HG03196 (cell line): ENCODE measurements at regions not wholly inside any gene's neighbourhood (a gene's known extent, or its start where the extent isn't known, plus 50 kb on each side); places are given as distances from the start of the nearest gene placed in this dataset.
A peak's percentile ranks its signal among the peaks of the same experiment; 100 is the strongest.

ENCODE experiments used
- ATAC-seq: cut with Tn5 transposase; IDR thresholded peaks from one replicate; pipeline ENCODE4 v1.9.1; 2021; ENCODE audit not compliant: unreplicated experiment

- ATAC-seq: no peak
Observed at GRCh38 chr4:128366212-128366611, 78.6 kb upstream of the PGRMC2 start.

DNA sequence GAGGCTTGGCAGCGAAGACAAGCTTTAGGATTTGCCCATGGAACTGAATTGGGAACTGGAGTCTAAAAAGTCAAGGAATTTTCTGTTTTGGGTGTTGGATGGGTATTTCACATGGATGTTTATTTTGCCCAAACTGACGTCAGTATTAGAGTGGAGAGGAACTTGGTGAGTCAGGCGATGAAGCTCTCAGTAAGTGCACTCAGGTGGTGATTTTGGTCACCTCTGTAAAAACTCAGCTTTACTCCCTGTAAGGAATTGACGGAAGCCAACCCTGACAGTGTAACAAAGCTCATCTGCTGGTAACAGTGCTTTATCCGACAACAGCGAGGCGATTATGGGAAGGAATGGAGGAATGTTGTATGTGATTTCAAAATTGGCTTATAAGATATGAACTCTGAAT is 77.0 kb upstream of the PGRMC2 start:
- ATAC-seq: no peak

- ATAC-seq: no peak
Observed at GRCh38 chr4:128363966-128364365, 76.4 kb upstream of the PGRMC2 start.

GRCh38 chr4:128362760-128363159 is 75.1 kb upstream of the PGRMC2 start:
- ATAC-seq: no peak

GRCh38 chr4:128359422-128359821 is 71.8 kb upstream of the PGRMC2 start:
- no peak for ATAC-seq

GRCh38 chr4:128358913-128359279 is 71.3 kb upstream of the PGRMC2 start:
- ATAC-seq: no peak

GRCh38 chr4:128358231-128358912 is 70.8 kb upstream of the PGRMC2 start:
- ATAC-seq: no peak

DNA sequence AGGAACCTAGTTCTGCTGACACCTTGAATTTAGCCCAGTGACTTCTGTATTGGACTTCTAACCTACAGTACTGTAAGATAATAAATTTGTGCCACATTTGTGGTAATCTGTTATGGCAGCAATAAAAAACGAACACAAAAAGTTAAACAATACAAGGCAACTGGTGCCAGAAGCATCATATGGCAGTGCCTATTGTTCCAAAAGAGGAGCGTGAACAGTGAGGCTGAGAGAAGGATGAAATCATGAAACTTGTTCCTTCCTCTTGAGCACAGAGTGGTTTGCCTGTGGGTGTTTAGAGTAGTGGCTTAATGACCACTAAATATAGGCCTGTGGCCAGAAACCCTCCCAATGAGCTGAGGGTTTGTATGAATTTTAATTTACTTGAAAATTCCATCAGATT is 69.7 kb upstream of the PGRMC2 start:
- no peak for ATAC-seq

DNA sequence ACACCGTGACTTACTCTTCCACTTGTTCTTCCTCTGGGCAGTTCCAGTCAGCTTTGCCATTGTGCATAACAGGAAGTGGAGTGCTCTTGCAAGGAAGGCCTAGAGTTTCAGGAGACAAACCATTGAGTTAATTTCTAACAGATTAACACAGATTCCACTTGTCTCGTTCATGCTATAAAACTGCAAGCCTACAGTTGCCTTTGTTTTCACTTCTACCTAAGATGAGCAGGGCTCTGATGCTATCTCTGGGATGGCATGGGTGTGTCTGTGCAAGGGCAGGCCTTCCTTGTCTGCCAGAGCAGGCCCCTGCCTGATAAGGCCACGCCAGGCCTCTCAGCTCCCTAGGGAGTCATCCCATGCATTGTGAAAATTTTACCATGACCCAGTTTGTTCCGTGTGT is 67.7 kb upstream of the PGRMC2 start:
- ATAC-seq: peak; percentile 89

DNA sequence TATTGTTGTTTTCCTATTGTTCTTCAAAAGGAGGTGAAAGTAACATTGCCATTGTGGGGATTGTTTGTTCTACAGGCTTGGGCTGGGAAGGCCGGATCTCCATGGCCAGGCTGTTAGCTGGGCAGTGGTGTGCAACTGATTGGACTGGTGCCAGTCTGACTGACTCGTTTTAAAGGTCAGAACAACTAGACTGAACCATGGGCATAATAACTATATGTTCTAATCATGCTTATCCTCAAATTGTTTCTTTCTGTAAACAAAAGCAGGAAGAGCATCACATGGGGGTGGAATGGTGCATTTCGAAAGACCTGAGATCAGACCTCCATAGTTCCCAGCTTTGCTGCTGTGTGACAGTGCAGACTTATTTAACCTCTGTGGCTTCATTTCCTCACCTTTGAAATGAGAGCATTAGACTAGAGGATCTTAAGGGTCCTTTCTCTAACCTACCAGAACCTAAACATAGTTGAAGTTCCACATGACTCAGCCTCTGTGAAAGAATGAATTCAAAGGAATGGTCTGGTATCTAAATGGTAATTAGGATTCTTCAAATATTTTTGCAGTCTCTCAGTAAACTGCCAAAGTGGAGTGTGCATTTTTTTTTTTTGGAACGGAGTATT is 66.7 kb upstream of the PGRMC2 start:
- ATAC-seq: no peak

DNA sequence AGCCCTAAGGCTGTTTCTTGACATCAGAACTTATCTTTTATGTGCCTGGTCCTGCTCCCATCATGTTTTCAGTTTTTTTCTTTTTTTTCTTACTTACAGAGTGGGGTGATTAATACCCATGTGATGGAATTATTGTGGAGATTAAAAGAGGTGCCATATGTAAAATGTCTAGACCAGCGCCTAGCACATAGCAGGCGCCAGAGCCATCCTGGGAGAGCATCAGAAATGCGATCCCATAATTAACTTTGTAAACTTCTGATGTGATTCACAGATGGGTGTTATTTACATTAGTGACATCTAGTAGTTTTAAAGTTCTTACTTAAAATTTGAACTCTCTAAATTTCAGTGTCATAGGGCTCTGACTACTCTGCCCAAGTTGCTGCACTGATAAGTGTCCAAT is 66.2 kb upstream of the PGRMC2 start:
- ATAC-seq: no peak

GRCh38 chr4:128351502-128351901 is 63.9 kb upstream of the PGRMC2 start:
- ATAC-seq: no peak

DNA sequence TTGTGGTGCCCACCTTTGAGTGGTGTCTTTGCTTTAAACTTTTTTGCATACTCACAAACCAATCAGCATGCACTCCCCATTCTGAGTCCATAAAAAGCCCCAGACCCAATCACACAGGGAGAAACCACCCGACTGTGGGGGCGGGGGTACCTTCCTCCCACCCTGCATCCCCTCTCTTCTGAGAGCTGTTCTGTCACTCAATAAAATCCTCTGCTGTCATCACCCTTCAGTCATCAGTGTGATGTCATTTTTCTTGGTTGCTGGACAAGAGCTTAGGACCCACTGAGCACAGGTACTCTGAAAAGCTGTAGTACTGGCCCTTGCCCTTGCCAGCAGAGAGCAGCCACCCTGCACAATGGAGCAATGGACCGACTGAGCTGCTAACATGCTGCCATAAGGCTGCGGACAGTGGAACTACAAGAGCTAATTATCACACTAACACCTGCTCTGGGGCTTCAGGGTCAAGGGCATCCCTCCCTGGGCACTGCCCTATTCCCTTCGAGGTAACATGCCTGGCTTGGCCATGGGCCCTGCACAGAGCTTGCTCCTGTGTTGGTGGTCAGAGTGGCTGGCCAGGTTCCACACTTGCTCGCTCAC is 62.9 kb upstream of the PGRMC2 start:
- no peak for ATAC-seq

GRCh38 chr4:128349921-128350320 is 62.3 kb upstream of the PGRMC2 start:
- ATAC-seq: no peak

DNA sequence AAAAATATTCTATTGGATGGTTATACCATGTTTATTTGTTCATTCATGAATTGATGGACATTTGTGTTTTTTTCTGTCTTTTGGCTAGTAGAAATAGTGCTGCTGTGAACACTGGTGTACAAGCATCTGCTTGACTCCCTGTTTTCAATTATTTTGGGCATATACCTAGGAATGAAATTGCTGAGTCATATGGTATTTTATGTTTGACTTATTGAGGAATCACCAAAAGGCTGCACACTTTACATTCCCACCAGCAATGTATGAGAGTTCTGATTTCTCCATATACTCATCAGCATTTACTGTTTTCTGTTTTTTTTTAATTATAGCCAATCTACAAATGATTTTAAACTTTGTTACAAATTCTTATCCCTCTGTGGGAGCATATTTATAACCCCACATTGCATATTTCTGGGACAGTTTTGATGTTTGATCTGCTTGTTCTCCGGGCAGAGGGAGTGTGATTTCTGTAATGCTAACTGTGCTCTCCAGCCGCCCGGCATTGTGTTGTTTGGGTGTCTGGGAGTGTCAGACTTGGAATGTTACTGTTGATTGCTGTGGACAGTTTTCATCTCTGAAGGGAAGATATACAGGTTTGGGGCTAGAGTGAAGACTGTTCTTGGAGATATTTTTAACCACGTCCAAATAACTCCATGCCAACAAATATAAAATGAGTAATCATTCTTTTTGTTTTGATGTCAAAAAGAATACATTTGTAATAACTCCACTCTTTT is 60.5 kb upstream of the PGRMC2 start:
- no peak for ATAC-seq

GRCh38 chr4:128347175-128347868 is 59.7 kb upstream of the PGRMC2 start:
- no peak for ATAC-seq

GRCh38 chr4:128346054-128346716 is 58.6 kb upstream of the PGRMC2 start:
- no peak for ATAC-seq

- no peak for ATAC-seq
Observed at GRCh38 chr4:128345650-128346049, 58.0 kb upstream of the PGRMC2 start.

GRCh38 chr4:128342762-128343161 is 55.1 kb upstream of the PGRMC2 start:
- no peak for ATAC-seq

DNA sequence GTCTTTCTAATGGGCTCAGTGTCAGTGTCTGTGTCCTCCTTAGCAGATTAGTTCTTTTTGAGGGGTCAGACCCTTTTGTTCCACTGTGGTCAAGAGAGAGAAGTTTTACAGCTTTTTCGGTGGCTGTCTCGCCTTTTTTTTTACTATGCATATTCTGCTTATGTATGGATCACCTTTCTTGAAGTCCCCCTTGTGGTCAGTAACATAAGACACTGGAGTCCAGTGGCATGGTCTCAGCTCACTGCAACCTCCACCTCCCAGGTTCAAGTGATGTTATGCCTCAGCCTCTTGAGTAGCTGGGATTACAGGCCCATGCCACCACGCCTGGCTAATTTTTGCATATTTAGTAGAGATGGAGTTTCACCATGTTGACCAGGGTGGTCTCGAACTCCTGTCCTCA is 54.0 kb upstream of the PGRMC2 start:
- ATAC-seq: no peak
